ENCODE measurements at regions not wholly inside any gene's neighbourhood (a gene's known extent, or its start where the extent isn't known, plus 50 kb on each side); places are given as distances from the start of the nearest gene placed in this dataset.

DNA sequence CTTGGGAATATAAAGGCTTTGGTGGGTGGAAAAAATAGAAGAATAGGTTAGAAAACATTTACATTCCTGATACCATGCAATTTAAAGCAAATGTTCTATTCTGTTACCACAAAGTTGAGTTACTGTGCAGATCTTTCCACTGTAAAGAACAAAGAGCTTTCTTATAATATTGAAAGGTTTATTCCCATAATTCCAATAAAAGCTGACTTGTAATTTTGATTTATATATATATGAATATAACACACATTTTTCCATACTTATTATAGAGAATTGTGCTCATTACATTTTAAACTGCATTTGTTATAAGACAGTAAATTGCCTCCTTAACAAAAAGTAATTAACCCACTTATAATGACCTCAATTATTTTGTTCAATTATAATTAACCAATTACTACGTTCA is 135.9 kb downstream of the RNASET2 start:
- Histone ChIP-seq H3K23me2 (ENCODE audit: insufficient read length, low read depth, low read length, poor library complexity, severe bottlenecking) (no peaks in the 10 kb centered on the region), H4K8ac (replicated peaks; ENCODE audit: insufficient read length, low read depth, low read length) (no peak overlapping the region), H2BK15ac (ENCODE audit: low read depth, low read length) (no peak overlapping the region), H2BK20ac (ENCODE audit: low read depth, low read length, poor library complexity, severe bottlenecking) (no peak overlapping the region), H3K14ac (ENCODE audit: insufficient read depth, low read length) (no peak overlapping the region), H3K27ac (ENCODE audit: insufficient read length, low read depth, low read length) (no peak overlapping the region), H4K91ac (ENCODE audit: insufficient read length, low read depth, low read length) (no peak overlapping the region), H3K56ac (ENCODE audit: insufficient read length, low read depth, low read length) (no peak overlapping the region), H2AK5ac (ENCODE audit: insufficient read length, low read length) (no peak overlapping the region), H2BK5ac (ENCODE audit: insufficient read length, low read length) (no peak overlapping the region), H3K9ac (ENCODE audit: extremely low read depth, insufficient read length, low read length) (no peak overlapping the region), H3K79me1 (ENCODE audit: insufficient read depth, low read depth, low read length, poor library complexity, severe bottlenecking) (no peaks in the 10 kb centered on the region), H4K5ac (ENCODE audit: insufficient read length, low read depth, low read length) (no peak overlapping the region), H3T11ph (ENCODE audit: low read length) (no peak overlapping the region), H3K27me3 (ENCODE audit: insufficient read depth, low read length) (no peaks in the 10 kb centered on the region), H3K4me1 (ENCODE audit: insufficient read depth, low read length) (no peaks in the 10 kb centered on the region), H3K18ac (ENCODE audit: insufficient read length, low read depth, low read length) (no peak overlapping the region), H3K79me2 (ENCODE audit: insufficient read depth, low read length) (no peaks in the 10 kb centered on the region), H2BK12ac (ENCODE audit: insufficient read length, low read depth, low read length) (no peak overlapping the region), H3K9me3 (ENCODE audit: control insufficient read depth, low read depth, low read length) (no peaks in the 10 kb centered on the region), H3K4me2 (ENCODE audit: insufficient read depth, insufficient read length, low read length) (no peak overlapping the region), H3K23ac (ENCODE audit: insufficient read length, low read depth, low read length) (no peak overlapping the region), H4K20me1 (ENCODE audit: control insufficient read depth, insufficient read depth, insufficient read length) (no peaks in the 10 kb centered on the region), H2AFZ (ENCODE audit: low read length) (no peak overlapping the region), H2BK120ac (ENCODE audit: low read depth, low read length, poor library complexity, severe bottlenecking) (no peak overlapping the region), H3K4ac (ENCODE audit: low read depth, low read length) (no peak overlapping the region)
- Mint-ChIP-seq H3K27ac (no peak overlapping the region), H3K4me3 (no peak overlapping the region), H3K4me1 (no peaks in the 10 kb centered on the region), H3K27me3 (ENCODE audit: low read depth) (no peaks in the 10 kb centered on the region), H3K36me3 (ENCODE audit: insufficient read depth in 1 of 3, low read depth in 3 of 3) (no peaks in the 10 kb centered on the region), H3K9me3 (no peaks in the 10 kb centered on the region)
- TF ChIP-seq, protein P1, sequence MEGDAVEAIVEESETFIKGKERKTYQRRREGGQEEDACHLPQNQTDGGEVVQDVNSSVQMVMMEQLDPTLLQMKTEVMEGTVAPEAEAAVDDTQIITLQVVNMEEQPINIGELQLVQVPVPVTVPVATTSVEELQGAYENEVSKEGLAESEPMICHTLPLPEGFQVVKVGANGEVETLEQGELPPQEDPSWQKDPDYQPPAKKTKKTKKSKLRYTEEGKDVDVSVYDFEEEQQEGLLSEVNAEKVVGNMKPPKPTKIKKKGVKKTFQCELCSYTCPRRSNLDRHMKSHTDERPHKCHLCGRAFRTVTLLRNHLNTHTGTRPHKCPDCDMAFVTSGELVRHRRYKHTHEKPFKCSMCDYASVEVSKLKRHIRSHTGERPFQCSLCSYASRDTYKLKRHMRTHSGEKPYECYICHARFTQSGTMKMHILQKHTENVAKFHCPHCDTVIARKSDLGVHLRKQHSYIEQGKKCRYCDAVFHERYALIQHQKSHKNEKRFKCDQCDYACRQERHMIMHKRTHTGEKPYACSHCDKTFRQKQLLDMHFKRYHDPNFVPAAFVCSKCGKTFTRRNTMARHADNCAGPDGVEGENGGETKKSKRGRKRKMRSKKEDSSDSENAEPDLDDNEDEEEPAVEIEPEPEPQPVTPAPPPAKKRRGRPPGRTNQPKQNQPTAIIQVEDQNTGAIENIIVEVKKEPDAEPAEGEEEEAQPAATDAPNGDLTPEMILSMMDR (conservative IDR thresholded peaks at IDR 0.05) = no peak
- 100% methylated on average over 1 of the region's 1 CpG for WGBS (ENCODE audit: extremely low coverage, insufficient read length, low lambda C conversion rate)
- DNase-seq = no peak

Measured in H9 (cell line).